MM.1S (cell line): ENCODE measurements at regions not wholly inside any gene's neighbourhood (a gene's known extent, or its start where the extent isn't known, plus 50 kb on each side); places are given as distances from the start of the nearest gene placed in this dataset.

Source experiments
- EZH2phosphoT487 ChIP-seq: fragments of 300-600 bp; sonication (generic); IDR thresholded peaks from 2 replicates; pipeline ENCODE4 v1.6.1; 2018; ENCODE audit warnings: antibody characterized with exemption, low read length
- TF ChIP-seq, protein P1 (sequence below): fragments of 300-600 bp; sonication (generic); IDR thresholded peaks from 2 replicates; pipeline ENCODE4 v1.5.1; 2016; ENCODE audit warnings: antibody characterized with exemption, low read length, mixed read lengths

DNA sequence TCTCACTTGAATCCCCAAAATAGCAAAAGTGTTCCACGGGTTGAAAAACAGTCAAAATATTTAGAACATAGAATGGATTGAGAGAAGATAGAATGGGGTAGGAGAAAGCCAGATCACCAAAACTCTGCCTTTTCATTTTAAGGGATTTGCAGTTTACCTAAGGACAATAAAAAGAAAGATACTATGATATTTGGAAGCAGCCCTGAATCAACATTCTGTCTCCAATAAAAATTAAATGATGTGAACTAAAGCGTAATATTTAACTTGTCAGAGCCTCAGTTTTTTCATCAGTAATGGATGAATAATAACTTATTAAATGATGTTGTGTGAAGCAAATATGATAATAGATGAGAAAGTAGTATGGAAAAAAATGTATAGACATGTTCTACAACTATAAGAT is 100.2 kb upstream of the REG3G start:
- TF ChIP-seq, protein P1, sequence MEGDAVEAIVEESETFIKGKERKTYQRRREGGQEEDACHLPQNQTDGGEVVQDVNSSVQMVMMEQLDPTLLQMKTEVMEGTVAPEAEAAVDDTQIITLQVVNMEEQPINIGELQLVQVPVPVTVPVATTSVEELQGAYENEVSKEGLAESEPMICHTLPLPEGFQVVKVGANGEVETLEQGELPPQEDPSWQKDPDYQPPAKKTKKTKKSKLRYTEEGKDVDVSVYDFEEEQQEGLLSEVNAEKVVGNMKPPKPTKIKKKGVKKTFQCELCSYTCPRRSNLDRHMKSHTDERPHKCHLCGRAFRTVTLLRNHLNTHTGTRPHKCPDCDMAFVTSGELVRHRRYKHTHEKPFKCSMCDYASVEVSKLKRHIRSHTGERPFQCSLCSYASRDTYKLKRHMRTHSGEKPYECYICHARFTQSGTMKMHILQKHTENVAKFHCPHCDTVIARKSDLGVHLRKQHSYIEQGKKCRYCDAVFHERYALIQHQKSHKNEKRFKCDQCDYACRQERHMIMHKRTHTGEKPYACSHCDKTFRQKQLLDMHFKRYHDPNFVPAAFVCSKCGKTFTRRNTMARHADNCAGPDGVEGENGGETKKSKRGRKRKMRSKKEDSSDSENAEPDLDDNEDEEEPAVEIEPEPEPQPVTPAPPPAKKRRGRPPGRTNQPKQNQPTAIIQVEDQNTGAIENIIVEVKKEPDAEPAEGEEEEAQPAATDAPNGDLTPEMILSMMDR, result no peak
- no peak for TF ChIP-seq EZH2phosphoT487
